ENCODE measurements at regions not wholly inside any gene's neighbourhood (a gene's known extent, or its start where the extent isn't known, plus 50 kb on each side); places are given as distances from the start of the nearest gene placed in this dataset.

- H2AFZ ChIP-seq (ENCODE audit: low read depth, low read length), result no peak overlapping the region
- no peaks in the 10 kb centered on the region for H3K36me3 Mint-ChIP-seq (ENCODE audit: low read depth, unreplicated experiment)
- H3K9me3 ChIP-seq (ENCODE audit: insufficient read depth, low read depth, low read length), result no peaks in the 10 kb centered on the region
- H3K79me2 ChIP-seq (ENCODE audit: insufficient read depth, low read length), result no peaks in the 10 kb centered on the region
- no peaks in the 10 kb centered on the region for H4K20me1 ChIP-seq (ENCODE audit: insufficient read depth, low read length)
- no peaks in the 10 kb centered on the region for H3K36me3 ChIP-seq (ENCODE audit: insufficient read depth, low read length)
- H3K4me3 ChIP-seq (ENCODE audit: insufficient read depth, low read depth, low read length), result no peak overlapping the region
- H3K4me1 Mint-ChIP-seq (ENCODE audit: low read depth, unreplicated experiment), result no peaks in the 10 kb centered on the region
- no peak for TF ChIP-seq CTCF (IDR thresholded peaks at IDR 0.05; ENCODE audit: insufficient read depth, low read depth, low read length)
- no peak for TF ChIP-seq EZH2 (IDR thresholded peaks at IDR 0.05; ENCODE audit: insufficient read depth, low read length)
- H3K9me3 Mint-ChIP-seq (ENCODE audit: unreplicated experiment), result no peaks in the 10 kb centered on the region
- H3K4me2 ChIP-seq (ENCODE audit: low read length), result no peak overlapping the region
- no peak overlapping the region for H3K4me3 Mint-ChIP-seq (ENCODE audit: unreplicated experiment)
- no peak overlapping the region for H3K27ac Mint-ChIP-seq (ENCODE audit: unreplicated experiment)
- no peak for DNase-seq (ENCODE audit: low read depth)
- no peaks in the 10 kb centered on the region for H3K4me1 ChIP-seq (ENCODE audit: insufficient read depth, low read length)
- no peak overlapping the region for H3K27ac ChIP-seq (ENCODE audit: low read depth, low read length)
- H3K9ac ChIP-seq (ENCODE audit: low read length), result no peak overlapping the region
- no peaks in the 10 kb centered on the region for H3K27me3 Mint-ChIP-seq (ENCODE audit: low read depth, unreplicated experiment)
- H3K27me3 ChIP-seq (ENCODE audit: insufficient read depth, low read length), result no peaks in the 10 kb centered on the region
- no peak for FAIRE-seq
These were observed 734.6 kb downstream of the TLR4 start for GRCh38 chr9:118438810-118439209.

DNA sequence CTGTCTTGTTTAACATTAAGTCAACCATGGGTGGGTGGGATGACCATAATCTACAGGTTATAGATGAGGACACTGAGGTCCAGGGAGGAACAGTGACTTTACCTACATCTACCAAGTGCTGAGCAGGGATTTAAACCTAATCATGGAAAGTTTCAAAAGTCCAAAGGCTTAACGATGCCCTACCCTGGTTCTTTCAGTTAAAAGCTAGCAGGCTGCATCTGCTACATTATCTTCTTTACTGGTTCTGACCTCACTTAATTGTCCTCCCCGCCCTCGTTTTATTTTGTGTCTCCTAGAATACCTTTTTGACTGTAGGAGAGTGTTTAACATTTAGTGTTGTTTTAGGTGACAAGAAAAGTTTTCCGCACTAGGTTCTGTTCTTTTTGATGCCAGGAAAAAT lies 735.2 kb downstream of the TLR4 start:
- no peaks in the 10 kb centered on the region for H3K27me3 Mint-ChIP-seq (ENCODE audit: low read depth, unreplicated experiment)
- no peaks in the 10 kb centered on the region for H3K4me1 Mint-ChIP-seq (ENCODE audit: low read depth, unreplicated experiment)
- DNase-seq (ENCODE audit: low read depth) (no peak), FAIRE-seq (no peak)
- TF ChIP-seq CTCF (IDR thresholded peaks at IDR 0.05; ENCODE audit: insufficient read depth, low read depth, low read length), result no peak
- no peak for TF ChIP-seq EZH2 (IDR thresholded peaks at IDR 0.05; ENCODE audit: insufficient read depth, low read length)
- no peak overlapping the region for H2AFZ ChIP-seq (ENCODE audit: low read depth, low read length)
- H3K27ac Mint-ChIP-seq (ENCODE audit: unreplicated experiment), result no peak overlapping the region
- H3K9me3 Mint-ChIP-seq (ENCODE audit: unreplicated experiment), result no peaks in the 10 kb centered on the region
- H3K4me1 ChIP-seq (ENCODE audit: insufficient read depth, low read length), result no peaks in the 10 kb centered on the region
- H3K4me3 Mint-ChIP-seq (ENCODE audit: unreplicated experiment), result no peak overlapping the region
- H3K4me3 ChIP-seq (ENCODE audit: insufficient read depth, low read depth, low read length), result no peak overlapping the region
- no peaks in the 10 kb centered on the region for H3K36me3 ChIP-seq (ENCODE audit: insufficient read depth, low read length)
- no peaks in the 10 kb centered on the region for H3K36me3 Mint-ChIP-seq (ENCODE audit: low read depth, unreplicated experiment)
- H4K20me1 ChIP-seq (ENCODE audit: insufficient read depth, low read length), result no peaks in the 10 kb centered on the region
- no peak overlapping the region for H3K27ac ChIP-seq (ENCODE audit: low read depth, low read length)
- no peaks in the 10 kb centered on the region for H3K9me3 ChIP-seq (ENCODE audit: insufficient read depth, low read depth, low read length)
- no peak overlapping the region for H3K9ac ChIP-seq (ENCODE audit: low read length)
- no peaks in the 10 kb centered on the region for H3K79me2 ChIP-seq (ENCODE audit: insufficient read depth, low read length)
- H3K4me2 ChIP-seq (ENCODE audit: low read length), result no peak overlapping the region
- H3K27me3 ChIP-seq (ENCODE audit: insufficient read depth, low read length), result no peaks in the 10 kb centered on the region

DNA sequence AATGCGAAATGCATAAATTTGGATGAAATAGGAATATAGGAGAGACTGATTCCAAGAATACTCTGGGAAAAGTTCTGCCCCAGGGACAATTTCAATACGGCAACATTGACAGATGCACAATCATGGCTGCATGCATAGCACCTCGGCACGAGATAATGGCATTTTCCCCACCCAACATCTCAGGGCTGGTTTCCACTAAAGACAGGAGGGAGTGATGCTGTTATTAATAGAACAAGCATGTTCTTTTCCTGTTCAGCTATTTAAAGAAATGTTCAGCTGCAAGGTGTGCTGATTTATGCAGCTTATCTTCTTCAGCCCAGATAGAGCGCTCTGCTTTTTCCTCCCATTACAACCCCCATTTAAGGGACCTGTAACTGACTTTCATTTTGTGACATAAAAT lies 740.2 kb downstream of the TLR4 start:
- H3K4me1 ChIP-seq (ENCODE audit: insufficient read depth, low read length), result no peaks in the 10 kb centered on the region
- no peaks in the 10 kb centered on the region for H3K9me3 ChIP-seq (ENCODE audit: insufficient read depth, low read depth, low read length)
- H3K79me2 ChIP-seq (ENCODE audit: insufficient read depth, low read length), result no peaks in the 10 kb centered on the region
- no peaks in the 10 kb centered on the region for H3K36me3 ChIP-seq (ENCODE audit: insufficient read depth, low read length)
- no peak overlapping the region for H3K4me3 ChIP-seq (ENCODE audit: insufficient read depth, low read depth, low read length)
- H3K27ac ChIP-seq (ENCODE audit: low read depth, low read length), result no peak overlapping the region
- Mint-ChIP-seq H3K27ac (ENCODE audit: unreplicated experiment) (no peak overlapping the region), H3K4me3 (ENCODE audit: unreplicated experiment) (no peak overlapping the region), H3K9me3 (ENCODE audit: unreplicated experiment) (no peaks in the 10 kb centered on the region), H3K27me3 (ENCODE audit: low read depth, unreplicated experiment) (no peaks in the 10 kb centered on the region), H3K36me3 (ENCODE audit: low read depth, unreplicated experiment) (no peaks in the 10 kb centered on the region), H3K4me1 (ENCODE audit: low read depth, unreplicated experiment) (no peaks in the 10 kb centered on the region)
- no peak for DNase-seq (ENCODE audit: low read depth)
- no peak overlapping the region for H3K9ac ChIP-seq (ENCODE audit: low read length)
- H3K4me2 ChIP-seq (ENCODE audit: low read length), result no peak overlapping the region
- no peaks in the 10 kb centered on the region for H4K20me1 ChIP-seq (ENCODE audit: insufficient read depth, low read length)
- FAIRE-seq, result no peak
- no peak for TF ChIP-seq CTCF (IDR thresholded peaks at IDR 0.05; ENCODE audit: insufficient read depth, low read depth, low read length)
- TF ChIP-seq EZH2 (IDR thresholded peaks at IDR 0.05; ENCODE audit: insufficient read depth, low read length), result no peak
- no peak overlapping the region for H2AFZ ChIP-seq (ENCODE audit: low read depth, low read length)
- H3K27me3 ChIP-seq (ENCODE audit: insufficient read depth, low read length), result no peaks in the 10 kb centered on the region

Data from astrocyte (in vitro differentiated cells and primary cell).